ENCODE measurements at regions not wholly inside any gene's neighbourhood (a gene's known extent, or its start where the extent isn't known, plus 50 kb on each side); places are given as distances from the start of the nearest gene placed in this dataset.
A peak's percentile ranks its signal among the peaks of the same experiment; 100 is the strongest.

DNA sequence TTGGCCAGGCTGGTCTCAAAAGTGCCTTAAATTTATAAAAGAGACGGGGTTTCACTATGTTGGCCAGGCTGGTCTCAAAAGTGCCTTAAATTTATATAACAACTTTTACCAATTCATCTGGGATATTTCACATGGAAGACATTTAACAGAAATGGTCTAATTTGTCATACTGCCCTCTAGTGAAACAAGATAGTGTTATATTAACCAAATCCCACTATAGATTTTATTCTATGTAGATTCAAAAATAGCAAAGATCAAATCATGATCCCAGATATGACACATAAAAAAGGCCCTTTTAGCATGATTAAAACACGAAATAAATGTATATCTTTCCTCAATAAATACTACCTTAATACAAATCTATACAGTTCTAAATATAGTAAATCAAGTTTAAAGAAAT is 102.8 kb upstream of the TFAP2D start:
- DNase-seq (ENCODE audit: insufficient read length, low spot score) (no peak), FAIRE-seq (no peak)
- TF ChIP-seq POLR2A (IDR thresholded peaks at IDR 0.05; ENCODE audit: low read depth, low read length) = no peak

- no peak for DNase-seq (ENCODE audit: insufficient read length, low spot score)
- TF ChIP-seq POLR2A (IDR thresholded peaks at IDR 0.05; ENCODE audit: low read depth, low read length) = no peak
- no peak for FAIRE-seq
Measured at GRCh38 chr6:50635429-50635828, 77.9 kb upstream of the TFAP2D start.

GRCh38 chr6:50637267-50637666 is 76.1 kb upstream of the TFAP2D start:
- FAIRE-seq (no peak), DNase-seq (ENCODE audit: insufficient read length, low spot score) (no peak)
- no peak for TF ChIP-seq POLR2A (IDR thresholded peaks at IDR 0.05; ENCODE audit: low read depth, low read length)

- no peak for TF ChIP-seq POLR2A (IDR thresholded peaks at IDR 0.05; ENCODE audit: low read depth, low read length)
- FAIRE-seq (no peak), DNase-seq (ENCODE audit: insufficient read length, low spot score) (no peak)
Measured at GRCh38 chr6:50649086-50649485, 64.2 kb upstream of the TFAP2D start.

DNA sequence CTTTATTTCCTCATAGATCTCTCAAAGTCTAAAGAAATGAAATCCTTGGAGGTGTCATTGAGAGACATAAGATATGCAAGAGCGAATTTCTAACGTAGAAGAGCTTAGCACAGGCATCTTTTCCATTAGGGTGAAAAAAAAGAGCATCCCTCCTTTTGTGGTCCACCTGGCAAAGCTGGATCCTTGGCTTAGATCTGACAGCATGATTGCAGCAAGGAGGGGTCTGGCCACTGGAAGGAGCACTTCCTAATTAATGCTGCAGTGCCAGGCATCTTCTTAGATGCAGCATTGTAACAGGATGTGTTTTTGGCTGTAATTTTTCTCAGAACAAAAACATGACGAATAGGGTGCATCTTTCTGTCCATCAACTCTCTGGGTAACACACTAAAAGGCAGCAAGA is 60.1 kb upstream of the TFAP2D start:
- no peak for DNase-seq (ENCODE audit: insufficient read length, low spot score)
- no peak for FAIRE-seq
- TF ChIP-seq POLR2A (IDR thresholded peaks at IDR 0.05; ENCODE audit: low read depth, low read length) = no peak

DNA sequence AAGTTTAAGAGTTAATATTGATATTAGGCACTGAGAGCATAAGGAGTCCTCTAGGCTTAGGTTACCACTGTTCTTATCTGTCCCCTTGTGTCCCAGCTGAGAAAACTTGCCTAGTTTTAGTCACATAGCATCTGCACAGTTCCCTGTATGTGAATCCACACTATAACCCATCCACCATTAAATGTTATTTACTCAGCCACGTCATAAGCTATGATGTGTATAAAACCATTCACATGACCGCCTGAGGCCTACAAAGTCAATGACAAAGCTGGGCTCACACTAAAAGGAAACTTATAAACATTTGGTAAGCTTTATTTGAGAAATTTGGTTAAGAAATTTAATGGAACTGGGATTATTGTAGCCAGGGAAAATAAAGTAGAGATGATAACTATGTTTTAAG is 59.2 kb upstream of the TFAP2D start:
- no peak for DNase-seq (ENCODE audit: insufficient read length, low spot score)
- TF ChIP-seq POLR2A (IDR thresholded peaks at IDR 0.05; ENCODE audit: low read depth, low read length) = no peak
- FAIRE-seq = no peak

GRCh38 chr6:50655848-50656453 is 57.4 kb upstream of the TFAP2D start:
- DNase-seq (ENCODE audit: insufficient read length, low spot score) = no peak
- FAIRE-seq = peak; percentile 75

DNA sequence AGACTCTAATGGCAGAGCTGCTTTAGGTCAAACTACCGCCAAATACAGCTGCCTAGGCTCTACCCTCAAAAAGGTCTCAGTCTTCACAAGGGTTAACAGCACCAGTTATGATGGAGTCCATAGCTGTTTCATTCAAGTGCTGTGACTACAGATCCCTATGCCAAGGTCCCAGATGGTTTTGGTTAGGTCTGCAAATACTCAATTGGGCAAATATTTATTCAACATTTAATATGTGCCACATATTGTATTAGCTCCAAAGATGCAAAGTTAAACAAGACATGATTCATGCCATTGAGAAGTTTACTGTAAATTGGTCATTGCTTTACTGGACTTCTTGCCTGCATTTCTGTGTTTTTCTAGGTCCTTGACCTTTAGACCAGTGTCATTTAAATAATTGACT is 55.8 kb upstream of the TFAP2D start:
- DNase-seq (ENCODE audit: insufficient read length, low spot score) = no peak
- no peak for TF ChIP-seq POLR2A (IDR thresholded peaks at IDR 0.05; ENCODE audit: low read depth, low read length)
- no peak for FAIRE-seq

More at GRCh38 chr6:50655848-50656453, 57.4 kb upstream of the TFAP2D start:
- TF ChIP-seq POLR2A (IDR thresholded peaks at IDR 0.05; ENCODE audit: low read depth, low read length) = no peak

GRCh38 chr6:50658561-50658960 is 54.8 kb upstream of the TFAP2D start:
- DNase-seq (ENCODE audit: insufficient read length, low spot score) (no peak), FAIRE-seq (no peak)
- no peak for TF ChIP-seq POLR2A (IDR thresholded peaks at IDR 0.05; ENCODE audit: low read depth, low read length)

DNA sequence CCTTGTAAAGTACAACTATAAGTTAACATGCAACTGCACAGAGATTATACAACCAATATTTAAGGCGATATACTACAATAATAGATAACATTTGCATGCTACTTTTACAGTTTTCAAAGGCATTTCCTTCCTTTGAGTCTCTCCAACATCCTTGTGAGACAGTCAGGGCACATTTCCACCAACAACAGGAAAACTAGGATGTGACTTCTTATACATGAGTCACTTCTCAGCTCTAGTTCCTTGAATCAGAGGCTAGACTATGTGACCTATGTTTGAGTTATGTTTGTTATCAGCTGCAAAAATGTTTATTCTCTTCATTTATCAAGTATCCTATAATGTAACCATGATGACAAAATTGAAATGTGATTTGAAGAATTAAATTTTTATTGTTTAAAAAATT is 51.7 kb upstream of the TFAP2D start:
- FAIRE-seq (no peak), DNase-seq (ENCODE audit: insufficient read length, low spot score) (no peak)
- no peak for TF ChIP-seq POLR2A (IDR thresholded peaks at IDR 0.05; ENCODE audit: low read depth, low read length)

Measured in H54 (cell line).